ENCODE measurements at regions not wholly inside any gene's neighbourhood (a gene's known extent, or its start where the extent isn't known, plus 50 kb on each side); places are given as distances from the start of the nearest gene placed in this dataset.

DNA sequence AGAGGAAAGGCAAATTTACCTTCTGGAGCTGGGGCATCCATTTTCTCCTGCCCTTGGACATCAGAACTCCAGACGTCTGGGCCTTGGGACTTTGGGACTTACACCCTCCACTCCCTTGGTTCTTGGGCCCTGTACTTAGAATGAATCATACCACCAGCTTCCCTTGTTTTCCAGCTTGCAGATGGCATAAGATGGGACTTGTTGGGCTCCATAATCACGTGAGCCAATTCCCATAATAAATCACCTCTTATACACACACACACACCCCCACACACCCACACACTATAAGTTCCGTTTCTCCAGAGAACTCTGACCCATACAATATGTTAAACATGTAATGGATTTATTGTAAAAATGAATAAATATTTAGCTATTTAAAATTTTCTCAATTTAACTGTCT lies 185.7 kb downstream of the GIPC2 start:
- TF ChIP-seq CTCF (IDR thresholded peaks at IDR 0.05) (no peak), POLR2AphosphoS5 (IDR thresholded peaks at IDR 0.05) (no peak)
